ENCODE measurements at regions not wholly inside any gene's neighbourhood (a gene's known extent, or its start where the extent isn't known, plus 50 kb on each side); places are given as distances from the start of the nearest gene placed in this dataset.

GRCh38 chr12:85527192-85527591, 247.2 kb downstream of the ALX1 start:
- TF ChIP-seq POLR2A (IDR thresholded peaks at IDR 0.05; ENCODE audit: insufficient read depth in 1 of 2, low read depth in 2 of 2, low read length in 2 of 2) (no peak), POLR2AphosphoS5 (IDR thresholded peaks at IDR 0.05; ENCODE audit: low read depth, low read length) (no peak), CTCF (CRISPR knock-in tag; IDR thresholded peaks at IDR 0.05) (no peak), GABPA (IDR thresholded peaks at IDR 0.05; ENCODE audit: low read depth, low read length) (no peak), GABPA (CRISPR knock-in tag; IDR thresholded peaks at IDR 0.05; ENCODE audit: low read depth) (no peak), CC2D1A (CRISPR knock-in tag; IDR thresholded peaks at IDR 0.05) (no peak), STAT6 (CRISPR knock-in tag; IDR thresholded peaks at IDR 0.05; ENCODE audit: borderline replicate concordance) (no peak), NR2C2 (CRISPR knock-in tag; IDR thresholded peaks at IDR 0.05; ENCODE audit: borderline replicate concordance) (no peak), MAFK (conservative IDR thresholded peaks at IDR 0.05 in 1 of 2, IDR thresholded peaks at IDR 0.05 in 1 of 2; ENCODE audit: low read length in 2 of 2) (no peak), ETV6 (CRISPR knock-in tag; conservative IDR thresholded peaks at IDR 0.05) (no peak), ZNF883 (CRISPR knock-in tag; IDR thresholded peaks at IDR 0.05; ENCODE audit: not compliant biosample characterization) (no peak), CBX2 (IDR thresholded peaks at IDR 0.05; ENCODE audit: low read depth, low read length) (no peak), CBX2 (CRISPR knock-in tag; IDR thresholded peaks at IDR 0.05; ENCODE audit: low read depth) (no peak)

Data from HepG2 (cell line).